ENCODE measurements at regions not wholly inside any gene's neighbourhood (a gene's known extent, or its start where the extent isn't known, plus 50 kb on each side); places are given as distances from the start of the nearest gene placed in this dataset.

DNA sequence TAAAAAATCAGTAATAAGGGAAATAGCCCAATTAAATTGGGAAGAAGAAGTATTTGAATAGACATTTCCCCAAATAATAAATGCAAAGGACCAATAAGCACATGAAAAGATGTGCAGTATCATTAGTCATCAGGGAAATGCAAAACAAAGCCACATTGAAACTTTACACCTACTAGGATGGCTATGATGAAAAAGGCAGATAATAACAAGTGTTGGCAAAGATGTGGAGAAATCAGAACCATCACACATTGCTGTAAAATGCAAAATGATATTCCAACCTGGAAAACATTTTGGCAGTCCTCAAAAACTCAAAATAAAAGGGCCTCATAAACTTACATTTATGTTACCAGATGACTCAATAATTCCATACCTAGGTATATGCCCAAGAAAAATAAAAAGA is 131.1 kb upstream of the G2E3 start:
- Histone ChIP-seq H3K4me2 (no peak overlapping the region), H3K27me3 (ENCODE audit: insufficient read depth) (no peaks in the 10 kb centered on the region), H3K4me3 (no peak overlapping the region), H3K27ac (ENCODE audit: low read depth) (no peak overlapping the region), H3K9me2 (ENCODE audit: insufficient read depth) (no peaks in the 10 kb centered on the region), H3K4me1 (ENCODE audit: insufficient read depth) (peaks cover under 1% of the 10 kb centered on the region; the same call in 1 of the 2 replicates), H4K20me1 (replicated peaks; ENCODE audit: insufficient read depth) (no peaks in the 10 kb centered on the region), H3K79me2 (replicated peaks; ENCODE audit: insufficient read depth) (no peaks in the 10 kb centered on the region), H2AFZ (no peak overlapping the region), H3F3A (replicated peaks; ENCODE audit: low read depth) (no peaks in the 10 kb centered on the region), H3K36me3 (ENCODE audit: insufficient read depth) (no peaks in the 10 kb centered on the region)
- Mint-ChIP-seq H3K9me3 (no peaks in the 10 kb centered on the region), H3K4me3 (no peak overlapping the region), H3K27ac (no peak overlapping the region), H3K4me1 (peaks cover 2% of the 10 kb centered on the region; the same call in 2 of the 3 replicates), H3K36me3 (ENCODE audit: low read depth) (no peaks in the 10 kb centered on the region), H3K27me3 (ENCODE audit: insufficient read depth, low read depth, poor library complexity) (no peaks in the 10 kb centered on the region)
- no peak for ATAC-seq
- TF ChIP-seq NANOG (IDR thresholded peaks at IDR 0.05; ENCODE audit: borderline replicate concordance) (no peak), CREB1 (CRISPR knock-in tag; IDR thresholded peaks at IDR 0.05; ENCODE audit: low read depth) (no peak), STAT1 (IDR thresholded peaks at IDR 0.05; ENCODE audit: unreplicated experiment) (no peak), ZNF114 (CRISPR knock-in tag; IDR thresholded peaks at IDR 0.05) (no peak), JUNB (IDR thresholded peaks at IDR 0.05; ENCODE audit: unreplicated experiment) (no peak)
- no peak for DNase-seq (ENCODE audit: low spot score)

DNA sequence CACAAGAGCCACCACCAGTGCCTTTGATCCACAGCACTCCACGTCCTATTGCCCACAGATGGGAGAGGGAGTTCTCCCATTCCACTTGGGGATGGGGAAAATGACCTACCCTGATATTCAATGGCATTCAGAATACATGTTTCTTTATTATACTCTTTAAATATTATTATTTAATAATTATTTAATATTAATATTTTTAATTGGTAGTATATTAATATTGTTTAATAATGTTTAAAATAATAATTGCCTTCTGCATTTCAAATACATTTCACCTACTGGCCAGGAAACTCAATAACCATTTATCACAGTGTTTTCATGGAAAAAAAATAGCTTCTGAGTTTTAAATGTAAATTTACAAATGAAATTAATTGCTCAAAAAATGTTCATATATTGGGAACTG is 127.4 kb upstream of the G2E3 start:
- H4K20me1 ChIP-seq (replicated peaks; ENCODE audit: insufficient read depth), result no peaks in the 10 kb centered on the region
- no peak overlapping the region for H3K4me3 ChIP-seq
- Mint-ChIP-seq H3K27ac (no peak overlapping the region), H3K36me3 (ENCODE audit: low read depth) (no peaks in the 10 kb centered on the region), H3K4me1 (peaks cover 11% of the 10 kb centered on the region; the same call in 2 of the 3 replicates), H3K4me3 (no peak overlapping the region), H3K27me3 (ENCODE audit: insufficient read depth, low read depth, poor library complexity) (no peaks in the 10 kb centered on the region), H3K9me3 (no peaks in the 10 kb centered on the region)
- H3K36me3 ChIP-seq (ENCODE audit: insufficient read depth), result no peaks in the 10 kb centered on the region
- H3K79me2 ChIP-seq (replicated peaks; ENCODE audit: insufficient read depth), result no peaks in the 10 kb centered on the region
- no peak overlapping the region for H3K4me2 ChIP-seq
- no peak overlapping the region for H2AFZ ChIP-seq
- peaks cover 6% of the 10 kb centered on the region; the same call in 1 of the 2 replicates for H3K4me1 ChIP-seq (ENCODE audit: insufficient read depth)
- ATAC-seq, result no peak
- no peak overlapping the region for H3K27ac ChIP-seq (ENCODE audit: low read depth)
- H3K9me2 ChIP-seq (ENCODE audit: insufficient read depth), result no peaks in the 10 kb centered on the region
- DNase-seq (ENCODE audit: low spot score), result no peak
- no peaks in the 10 kb centered on the region for H3F3A ChIP-seq (replicated peaks; ENCODE audit: low read depth)
- no peaks in the 10 kb centered on the region for H3K27me3 ChIP-seq (ENCODE audit: insufficient read depth)
- TF ChIP-seq ZNF331 (CRISPR knock-in tag; IDR thresholded peaks at IDR 0.05; ENCODE audit: low read depth) (no peak), EZH2 (IDR thresholded peaks at IDR 0.05; ENCODE audit: low read depth, unreplicated experiment) (no peak), JUNB (IDR thresholded peaks at IDR 0.05; ENCODE audit: unreplicated experiment) (no peak), CREB1 (CRISPR knock-in tag; IDR thresholded peaks at IDR 0.05; ENCODE audit: low read depth) (no peak), NANOG (IDR thresholded peaks at IDR 0.05; ENCODE audit: borderline replicate concordance) (no peak)
- TF ChIP-seq, protein P1, sequence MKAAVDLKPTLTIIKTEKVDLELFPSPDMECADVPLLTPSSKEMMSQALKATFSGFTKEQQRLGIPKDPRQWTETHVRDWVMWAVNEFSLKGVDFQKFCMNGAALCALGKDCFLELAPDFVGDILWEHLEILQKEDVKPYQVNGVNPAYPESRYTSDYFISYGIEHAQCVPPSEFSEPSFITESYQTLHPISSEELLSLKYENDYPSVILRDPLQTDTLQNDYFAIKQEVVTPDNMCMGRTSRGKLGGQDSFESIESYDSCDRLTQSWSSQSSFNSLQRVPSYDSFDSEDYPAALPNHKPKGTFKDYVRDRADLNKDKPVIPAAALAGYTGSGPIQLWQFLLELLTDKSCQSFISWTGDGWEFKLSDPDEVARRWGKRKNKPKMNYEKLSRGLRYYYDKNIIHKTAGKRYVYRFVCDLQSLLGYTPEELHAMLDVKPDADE (IDR thresholded peaks at IDR 0.05), result no peak
- TF ChIP-seq, protein P2, sequence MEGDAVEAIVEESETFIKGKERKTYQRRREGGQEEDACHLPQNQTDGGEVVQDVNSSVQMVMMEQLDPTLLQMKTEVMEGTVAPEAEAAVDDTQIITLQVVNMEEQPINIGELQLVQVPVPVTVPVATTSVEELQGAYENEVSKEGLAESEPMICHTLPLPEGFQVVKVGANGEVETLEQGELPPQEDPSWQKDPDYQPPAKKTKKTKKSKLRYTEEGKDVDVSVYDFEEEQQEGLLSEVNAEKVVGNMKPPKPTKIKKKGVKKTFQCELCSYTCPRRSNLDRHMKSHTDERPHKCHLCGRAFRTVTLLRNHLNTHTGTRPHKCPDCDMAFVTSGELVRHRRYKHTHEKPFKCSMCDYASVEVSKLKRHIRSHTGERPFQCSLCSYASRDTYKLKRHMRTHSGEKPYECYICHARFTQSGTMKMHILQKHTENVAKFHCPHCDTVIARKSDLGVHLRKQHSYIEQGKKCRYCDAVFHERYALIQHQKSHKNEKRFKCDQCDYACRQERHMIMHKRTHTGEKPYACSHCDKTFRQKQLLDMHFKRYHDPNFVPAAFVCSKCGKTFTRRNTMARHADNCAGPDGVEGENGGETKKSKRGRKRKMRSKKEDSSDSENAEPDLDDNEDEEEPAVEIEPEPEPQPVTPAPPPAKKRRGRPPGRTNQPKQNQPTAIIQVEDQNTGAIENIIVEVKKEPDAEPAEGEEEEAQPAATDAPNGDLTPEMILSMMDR (conservative IDR thresholded peaks at IDR 0.05; ENCODE audit: low read depth in 2 of 2), result no peak
- TF ChIP-seq, protein P3, sequence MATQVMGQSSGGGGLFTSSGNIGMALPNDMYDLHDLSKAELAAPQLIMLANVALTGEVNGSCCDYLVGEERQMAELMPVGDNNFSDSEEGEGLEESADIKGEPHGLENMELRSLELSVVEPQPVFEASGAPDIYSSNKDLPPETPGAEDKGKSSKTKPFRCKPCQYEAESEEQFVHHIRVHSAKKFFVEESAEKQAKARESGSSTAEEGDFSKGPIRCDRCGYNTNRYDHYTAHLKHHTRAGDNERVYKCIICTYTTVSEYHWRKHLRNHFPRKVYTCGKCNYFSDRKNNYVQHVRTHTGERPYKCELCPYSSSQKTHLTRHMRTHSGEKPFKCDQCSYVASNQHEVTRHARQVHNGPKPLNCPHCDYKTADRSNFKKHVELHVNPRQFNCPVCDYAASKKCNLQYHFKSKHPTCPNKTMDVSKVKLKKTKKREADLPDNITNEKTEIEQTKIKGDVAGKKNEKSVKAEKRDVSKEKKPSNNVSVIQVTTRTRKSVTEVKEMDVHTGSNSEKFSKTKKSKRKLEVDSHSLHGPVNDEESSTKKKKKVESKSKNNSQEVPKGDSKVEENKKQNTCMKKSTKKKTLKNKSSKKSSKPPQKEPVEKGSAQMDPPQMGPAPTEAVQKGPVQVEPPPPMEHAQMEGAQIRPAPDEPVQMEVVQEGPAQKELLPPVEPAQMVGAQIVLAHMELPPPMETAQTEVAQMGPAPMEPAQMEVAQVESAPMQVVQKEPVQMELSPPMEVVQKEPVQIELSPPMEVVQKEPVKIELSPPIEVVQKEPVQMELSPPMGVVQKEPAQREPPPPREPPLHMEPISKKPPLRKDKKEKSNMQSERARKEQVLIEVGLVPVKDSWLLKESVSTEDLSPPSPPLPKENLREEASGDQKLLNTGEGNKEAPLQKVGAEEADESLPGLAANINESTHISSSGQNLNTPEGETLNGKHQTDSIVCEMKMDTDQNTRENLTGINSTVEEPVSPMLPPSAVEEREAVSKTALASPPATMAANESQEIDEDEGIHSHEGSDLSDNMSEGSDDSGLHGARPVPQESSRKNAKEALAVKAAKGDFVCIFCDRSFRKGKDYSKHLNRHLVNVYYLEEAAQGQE (IDR thresholded peaks at IDR 0.05; ENCODE audit: unreplicated experiment), result no peak

Data from GM23338 (cell line).